Fibroblast of the aortic adventitia (primary cell): ENCODE measurements at regions not wholly inside any gene's neighbourhood (a gene's known extent, or its start where the extent isn't known, plus 50 kb on each side); places are given as distances from the start of the nearest gene placed in this dataset.

Experiments
- DNase-seq: peaks from one replicate; pipeline ENCODE4 v3.0.0-alpha.2; 2010; ENCODE audit warnings: low read depth
- H3K4me3 ChIP-seq: 2 replicates; pipeline ENCODE4 v1.5.1; 2011; ENCODE audit warnings: low read depth, mild to moderate bottlenecking, control low read depth, low read length, moderate library complexity
- CTCF ChIP-seq: IDR thresholded peaks from 2 replicates; pipeline ENCODE4 v1.5.1; 2011; ENCODE audit warnings: mild to moderate bottlenecking, low read length, control low read depth, inconsistent platforms; ENCODE audit not compliant: insufficient read depth

GRCh38 chr6:115396112-115396906 is 664.4 kb downstream of the FRK start:
- no peak for TF ChIP-seq CTCF
- no peak for DNase-seq
- H3K4me3 ChIP-seq = no peak overlapping the region

- DNase-seq = no peak
- TF ChIP-seq CTCF = no peak
- H3K4me3 ChIP-seq = no peak overlapping the region
These were observed 666.9 kb downstream of the FRK start for GRCh38 chr6:115393821-115394220.

GRCh38 chr6:115370202-115370601 is 690.5 kb downstream of the FRK start:
- H3K4me3 ChIP-seq = no peak overlapping the region
- DNase-seq = no peak
- no peak for TF ChIP-seq CTCF

- DNase-seq = no peak
- no peak overlapping the region for H3K4me3 ChIP-seq
- no peak for TF ChIP-seq CTCF
These were observed 694.9 kb downstream of the FRK start for GRCh38 chr6:115365783-115366182.

GRCh38 chr6:115363379-115363778 is 697.3 kb downstream of the FRK start:
- H3K4me3 ChIP-seq = no peak overlapping the region
- TF ChIP-seq CTCF = no peak
- no peak for DNase-seq

GRCh38 chr6:115362234-115362633 is 698.5 kb downstream of the FRK start:
- no peak overlapping the region for H3K4me3 ChIP-seq
- DNase-seq = no peak
- no peak for TF ChIP-seq CTCF
